Spleen (tissue), 7 donors: ENCODE measurements at regions not wholly inside any gene's neighbourhood (a gene's known extent, or its start where the extent isn't known, plus 50 kb on each side); places are given as distances from the start of the nearest gene placed in this dataset.

ENCODE experiments used
- CTCF ChIP-seq, 11 experiments: fragments of 200-600 bp in 7 of 11; fragments of 450-650 bp in 4 of 11; sonication (generic) in 4 of 11; IDR thresholded peaks in 8 of 11; conservative IDR thresholded peaks in 3 of 11; 1 replicate in 7 of 11; 2 replicates in 4 of 11; pipeline versions ENCODE4 v1.4.0 to v1.8.0; 2016 to 2021; ENCODE audit warnings: antibody characterized with exemption in 11 of 11, inconsistent platforms in 4 of 11, mild to moderate bottlenecking in 1 of 11
- POLR2A ChIP-seq, 3 donors: fragments of 450-650 bp; IDR thresholded peaks; one replicate each; pipeline ENCODE4 v1.5.1; 2017; ENCODE audit warnings: antibody characterized with exemption in 3 of 3, mild to moderate bottlenecking in 1 of 3
- donor health status: DM: no; HTN: no; CAD: no; lungs with moderate emphysema.
- donor health status: DM: no; HTN: no; CAD: no.
- donor health status: DM: no; HTN: no; CAD: no.

- TF ChIP-seq CTCF (IDR thresholded peaks at IDR 0.05 in 8 of 11, conservative IDR thresholded peaks at IDR 0.05 in 3 of 11) (no peak), POLR2A (IDR thresholded peaks at IDR 0.05) (no peak)
These were observed 110.5 kb downstream of the NR2F2 start for GRCh38 chr15:96440978-96441377.
